ENCODE measurements at regions not wholly inside any gene's neighbourhood (a gene's known extent, or its start where the extent isn't known, plus 50 kb on each side); places are given as distances from the start of the nearest gene placed in this dataset.

DNA sequence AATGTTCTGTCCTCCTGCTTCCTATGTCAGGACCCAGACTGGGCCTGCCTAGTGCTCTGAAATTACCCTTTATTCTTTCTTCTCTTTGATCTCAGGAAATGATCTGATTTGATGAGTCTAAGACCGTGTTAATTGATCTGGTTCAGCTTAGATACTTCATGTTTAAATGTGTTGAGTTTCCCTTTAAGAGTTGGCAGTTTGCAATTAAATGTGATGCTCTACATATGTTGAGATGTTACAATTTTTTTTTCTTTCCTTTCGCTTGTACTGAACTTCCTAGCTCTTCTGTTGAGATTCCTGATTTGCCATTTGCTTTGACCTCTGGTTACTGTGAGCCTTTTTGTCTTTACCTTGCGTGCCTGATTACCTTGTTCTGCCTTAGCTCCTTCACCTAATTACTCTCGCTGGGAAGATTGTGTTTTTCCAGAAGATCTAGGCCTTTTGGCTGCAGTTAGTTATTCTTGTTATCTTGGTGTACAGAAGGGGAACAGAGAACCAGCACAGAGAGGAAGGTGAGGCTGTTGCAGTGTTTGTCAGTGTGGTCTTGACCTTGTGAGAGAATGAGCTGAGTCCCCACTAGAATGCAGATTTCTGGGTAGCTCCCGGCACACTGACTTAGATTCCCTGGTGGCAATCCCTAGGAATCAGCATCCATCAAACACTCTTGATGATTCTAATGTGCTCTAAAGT is 203.6 kb downstream of the EDEM1 start:
- H3K4me1 ChIP-seq (ENCODE audit: control insufficient read depth, insufficient read depth, low read length) = no peaks in the 10 kb centered on the region
- Mint-ChIP-seq H3K4me3 (no peak overlapping the region), H3K27me3 (ENCODE audit: low read depth in 2 of 2) (peaks cover 2% of the 10 kb centered on the region in 2 donors), H3K4me1 (peaks cover 5 to 6% of the 10 kb centered on the region in 2 donors), H3K27ac (no peak overlapping the region), H3K9me3 (no peaks in the 10 kb centered on the region), H3K36me3 (no peaks in the 10 kb centered on the region)
- no peaks in the 10 kb centered on the region for H3K36me3 ChIP-seq (ENCODE audit: control insufficient read depth, insufficient read depth, low read length)
- no peak overlapping the region for H3K27ac ChIP-seq (ENCODE audit: low read length)
- ATAC-seq (no peak), DNase-seq (no peak)
- 94% methylated on average over 3 of the region's 5 CpGs for WGBS (ENCODE audit: insufficient coverage)
- no peaks in the 10 kb centered on the region for H3K27me3 ChIP-seq (ENCODE audit: control insufficient read depth, insufficient read depth, low read length)
- intact Hi-C loops (cut with micrococcal nuclease) = no loop called here
- H3K9me3 ChIP-seq (ENCODE audit: control insufficient read depth, insufficient read depth, low read length) = no peaks in the 10 kb centered on the region
- TF ChIP-seq, protein P1, sequence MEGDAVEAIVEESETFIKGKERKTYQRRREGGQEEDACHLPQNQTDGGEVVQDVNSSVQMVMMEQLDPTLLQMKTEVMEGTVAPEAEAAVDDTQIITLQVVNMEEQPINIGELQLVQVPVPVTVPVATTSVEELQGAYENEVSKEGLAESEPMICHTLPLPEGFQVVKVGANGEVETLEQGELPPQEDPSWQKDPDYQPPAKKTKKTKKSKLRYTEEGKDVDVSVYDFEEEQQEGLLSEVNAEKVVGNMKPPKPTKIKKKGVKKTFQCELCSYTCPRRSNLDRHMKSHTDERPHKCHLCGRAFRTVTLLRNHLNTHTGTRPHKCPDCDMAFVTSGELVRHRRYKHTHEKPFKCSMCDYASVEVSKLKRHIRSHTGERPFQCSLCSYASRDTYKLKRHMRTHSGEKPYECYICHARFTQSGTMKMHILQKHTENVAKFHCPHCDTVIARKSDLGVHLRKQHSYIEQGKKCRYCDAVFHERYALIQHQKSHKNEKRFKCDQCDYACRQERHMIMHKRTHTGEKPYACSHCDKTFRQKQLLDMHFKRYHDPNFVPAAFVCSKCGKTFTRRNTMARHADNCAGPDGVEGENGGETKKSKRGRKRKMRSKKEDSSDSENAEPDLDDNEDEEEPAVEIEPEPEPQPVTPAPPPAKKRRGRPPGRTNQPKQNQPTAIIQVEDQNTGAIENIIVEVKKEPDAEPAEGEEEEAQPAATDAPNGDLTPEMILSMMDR (IDR thresholded peaks at IDR 0.05) = no peak
- H3K4me3 ChIP-seq (ENCODE audit: low read length) = no peak overlapping the region

DNA sequence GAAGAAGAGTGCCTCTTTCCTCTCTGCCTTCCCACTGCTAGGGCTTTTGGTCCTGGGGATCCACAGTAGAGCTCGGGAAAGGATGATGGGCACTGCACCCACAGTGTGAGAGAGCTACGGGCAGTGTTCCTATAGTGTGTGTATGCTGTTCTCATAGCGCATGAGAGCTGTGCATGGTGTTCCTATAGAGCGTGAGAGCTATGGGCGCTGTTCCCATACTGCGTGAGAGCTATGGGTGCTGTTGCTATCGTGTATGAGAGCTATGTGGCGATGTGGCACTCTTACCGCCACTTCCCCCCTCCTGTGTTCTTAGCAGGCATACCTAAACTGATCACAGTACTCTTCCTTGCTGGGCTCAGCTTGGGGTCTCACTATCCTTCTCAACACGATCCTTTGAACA is 213.5 kb downstream of the EDEM1 start:
- TF ChIP-seq, protein P1 (IDR thresholded peaks at IDR 0.05) = no peak
- H3K27me3 ChIP-seq (ENCODE audit: control insufficient read depth, insufficient read depth, low read length) = no peaks in the 10 kb centered on the region
- Mint-ChIP-seq H3K27ac (no peak overlapping the region), H3K4me3 (no peak overlapping the region), H3K9me3 (peaks cover 0 to 3% of the 10 kb centered on the region in 2 donors), H3K36me3 (no peaks in the 10 kb centered on the region), H3K4me1 (no peaks in the 10 kb centered on the region), H3K27me3 (ENCODE audit: low read depth in 2 of 2) (peaks cover 6 to 24% of the 10 kb centered on the region in 2 donors)
- ATAC-seq = peak in 1 of 3 donors; percentile 30
- no peaks in the 10 kb centered on the region for H3K4me1 ChIP-seq (ENCODE audit: control insufficient read depth, insufficient read depth, low read length)
- 90% methylated on average over 10 of the region's 10 CpGs for WGBS (ENCODE audit: insufficient coverage)
- intact Hi-C loops (cut with micrococcal nuclease) = no loop called here
- no peaks in the 10 kb centered on the region for H3K9me3 ChIP-seq (ENCODE audit: control insufficient read depth, insufficient read depth, low read length)
- no peak for DNase-seq
- H3K36me3 ChIP-seq (ENCODE audit: control insufficient read depth, insufficient read depth, low read length) = no peaks in the 10 kb centered on the region
- no peak overlapping the region for H3K4me3 ChIP-seq (ENCODE audit: low read length)
- no peak overlapping the region for H3K27ac ChIP-seq (ENCODE audit: low read length)

DNA sequence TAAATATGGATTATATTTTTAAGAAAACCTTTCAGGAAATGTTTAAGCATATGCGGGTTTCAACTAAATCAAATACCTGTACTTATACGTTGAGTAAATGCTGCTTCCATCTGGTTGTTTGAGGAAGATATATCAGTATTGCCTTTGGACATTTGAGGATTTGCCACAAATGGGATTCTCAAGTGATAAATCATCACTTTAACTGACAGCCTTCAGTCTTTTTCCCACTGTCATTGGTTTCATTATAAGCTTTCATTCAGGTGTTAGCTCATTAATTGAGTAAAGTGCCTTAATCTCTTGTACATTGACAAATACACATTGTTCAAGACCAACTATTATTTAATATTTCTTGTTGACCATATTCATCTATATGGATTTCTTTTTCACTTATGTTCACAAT is 217.2 kb downstream of the EDEM1 start:
- ATAC-seq = no peak
- no peak overlapping the region for H3K4me3 Mint-ChIP-seq
- no peak for DNase-seq
- 100% methylated on average over 1 of the region's 2 CpGs for WGBS (ENCODE audit: insufficient coverage)
- TF ChIP-seq, protein P1 (IDR thresholded peaks at IDR 0.05) = no peak
- peaks cover 6 to 24% of the 10 kb centered on the region in 2 donors for H3K27me3 Mint-ChIP-seq (ENCODE audit: low read depth in 2 of 2)
- no peaks in the 10 kb centered on the region for H3K4me1 ChIP-seq (ENCODE audit: control insufficient read depth, insufficient read depth, low read length)
- H3K27ac ChIP-seq (ENCODE audit: low read length) = no peak overlapping the region
- no peaks in the 10 kb centered on the region for H3K36me3 ChIP-seq (ENCODE audit: control insufficient read depth, insufficient read depth, low read length)
- no peaks in the 10 kb centered on the region for H3K9me3 ChIP-seq (ENCODE audit: control insufficient read depth, insufficient read depth, low read length)
- H3K4me1 Mint-ChIP-seq = no peaks in the 10 kb centered on the region
- H3K36me3 Mint-ChIP-seq = no peaks in the 10 kb centered on the region
- no peaks in the 10 kb centered on the region for H3K27me3 ChIP-seq (ENCODE audit: control insufficient read depth, insufficient read depth, low read length)
- no peak overlapping the region for H3K4me3 ChIP-seq (ENCODE audit: low read length)
- peaks cover 0 to 8% of the 10 kb centered on the region in 2 donors for H3K9me3 Mint-ChIP-seq
- intact Hi-C loops (cut with micrococcal nuclease) = no loop called here
- H3K27ac Mint-ChIP-seq = no peak overlapping the region

DNA sequence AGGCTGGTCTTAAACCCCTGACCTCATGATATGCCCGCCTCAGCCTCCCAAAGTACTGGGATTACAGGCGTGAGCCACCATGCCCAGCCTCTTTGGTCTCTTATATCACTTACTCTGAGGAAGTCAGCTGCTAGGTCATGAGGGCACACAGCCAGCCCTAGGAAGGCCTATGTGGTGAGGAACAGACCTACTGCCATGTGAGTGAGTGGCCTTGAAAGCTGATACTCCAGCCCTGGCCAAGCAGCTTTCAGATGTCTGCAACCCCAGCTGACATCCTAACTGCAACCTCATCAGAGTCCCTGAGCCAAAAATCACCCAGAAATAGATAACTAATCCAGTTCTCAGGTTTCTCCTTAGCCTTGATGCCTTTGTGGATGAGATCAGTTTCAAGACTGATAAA is 224.3 kb downstream of the EDEM1 start:
- H3K36me3 Mint-ChIP-seq = no peaks in the 10 kb centered on the region
- WGBS (ENCODE audit: insufficient coverage) = 89% methylated on average over 2 of the region's 2 CpGs

More for the DNA sequence above, 224.3 kb downstream of the EDEM1 start:
- intact Hi-C loops (cut with micrococcal nuclease) = no loop called here
- Histone ChIP-seq H3K4me3 (ENCODE audit: low read length) (no peak overlapping the region), H3K27ac (ENCODE audit: low read length) (no peak overlapping the region), H3K9me3 (ENCODE audit: control insufficient read depth, insufficient read depth, low read length) (no peaks in the 10 kb centered on the region), H3K27me3 (ENCODE audit: control insufficient read depth, insufficient read depth, low read length) (no peaks in the 10 kb centered on the region), H3K4me1 (ENCODE audit: control insufficient read depth, insufficient read depth, low read length) (no peaks in the 10 kb centered on the region), H3K36me3 (ENCODE audit: control insufficient read depth, insufficient read depth, low read length) (no peaks in the 10 kb centered on the region)
- H3K27me3 Mint-ChIP-seq (ENCODE audit: low read depth in 2 of 2) = peaks cover under 1 to 6% of the 10 kb centered on the region in 2 donors
- DNase-seq (no peak), ATAC-seq (no peak)
- H3K4me1 Mint-ChIP-seq = no peaks in the 10 kb centered on the region
- TF ChIP-seq, protein P1 (IDR thresholded peaks at IDR 0.05) = no peak
- peaks cover 6 to 10% of the 10 kb centered on the region in 2 donors for H3K9me3 Mint-ChIP-seq
- H3K27ac Mint-ChIP-seq = no peak overlapping the region
- no peak overlapping the region for H3K4me3 Mint-ChIP-seq

All from natural killer cell (primary cell).